Gastrocnemius medialis (tissue), 4 donors: ENCODE measurements at regions not wholly inside any gene's neighbourhood (a gene's known extent, or its start where the extent isn't known, plus 50 kb on each side); places are given as distances from the start of the nearest gene placed in this dataset.

ENCODE experiments used
- CTCF ChIP-seq, 5 experiments: fragments of 450-650 bp in 3 of 5; fragments of 200-600 bp in 2 of 5; sonication (generic) in 2 of 5; IDR thresholded peaks in 4 of 5; conservative IDR thresholded peaks in 1 of 5; 1 replicate in 4 of 5; 2 replicates in 1 of 5; pipeline ENCODE4 v1.5.1; 2016 to 2019; ENCODE audit warnings: antibody characterized with exemption in 5 of 5, mild to moderate bottlenecking in 3 of 5, moderate library complexity in 3 of 5
- POLR2A ChIP-seq, 2 donors: fragments of 450-650 bp; IDR thresholded peaks; one replicate each; pipeline ENCODE4 v1.6.1; 2017; ENCODE audit warnings: antibody characterized with exemption in 2 of 2, mild to moderate bottlenecking in 2 of 2, moderate library complexity in 2 of 2

GRCh38 chr2:237177052-237177451 lies 91.4 kb downstream of the COPS8 start:
- no peak for TF ChIP-seq CTCF (IDR thresholded peaks at IDR 0.05 in 4 of 5, conservative IDR thresholded peaks at IDR 0.05 in 1 of 5)
- no peak for TF ChIP-seq POLR2A (IDR thresholded peaks at IDR 0.05)
